HG03354 (cell line): ENCODE measurements at regions not wholly inside any gene's neighbourhood (a gene's known extent, or its start where the extent isn't known, plus 50 kb on each side); places are given as distances from the start of the nearest gene placed in this dataset.
"Not testable (repeated sequence)": the region's sequence is repeated elsewhere in the genome, so short reads cannot be mapped to it uniquely, and the experiment has no call there.

ENCODE experiments used
- ATAC-seq: cut with Tn5 transposase; IDR thresholded peaks from one replicate; pipeline ENCODE4 v1.9.1; 2021; ENCODE audit warnings: mild to moderate bottlenecking; ENCODE audit not compliant: unreplicated experiment, poor library complexity, severe bottlenecking

DNA sequence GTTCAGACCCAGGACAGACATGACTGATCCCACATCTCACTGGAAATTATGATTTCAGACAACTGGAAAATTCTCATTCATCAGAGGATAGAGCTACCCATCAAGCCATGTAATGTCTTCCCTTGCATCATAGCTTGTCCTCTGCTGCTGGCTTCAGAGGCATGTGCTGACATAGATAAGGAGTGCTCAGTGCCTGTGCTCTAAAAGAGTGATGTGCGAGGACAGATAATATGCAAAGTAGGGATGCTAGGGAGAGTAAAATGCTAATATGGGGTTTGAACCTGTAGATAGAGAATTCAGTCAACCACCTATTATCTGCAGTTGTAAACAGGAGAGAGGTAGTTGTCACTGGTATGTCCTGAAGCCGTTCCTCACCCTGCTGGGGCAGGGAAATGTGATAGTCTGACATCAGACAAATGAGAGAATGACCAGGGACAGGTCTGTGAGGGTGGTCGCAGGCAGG lies 349.7 kb upstream of the CCL2 start:
- ATAC-seq: no peak

DNA sequence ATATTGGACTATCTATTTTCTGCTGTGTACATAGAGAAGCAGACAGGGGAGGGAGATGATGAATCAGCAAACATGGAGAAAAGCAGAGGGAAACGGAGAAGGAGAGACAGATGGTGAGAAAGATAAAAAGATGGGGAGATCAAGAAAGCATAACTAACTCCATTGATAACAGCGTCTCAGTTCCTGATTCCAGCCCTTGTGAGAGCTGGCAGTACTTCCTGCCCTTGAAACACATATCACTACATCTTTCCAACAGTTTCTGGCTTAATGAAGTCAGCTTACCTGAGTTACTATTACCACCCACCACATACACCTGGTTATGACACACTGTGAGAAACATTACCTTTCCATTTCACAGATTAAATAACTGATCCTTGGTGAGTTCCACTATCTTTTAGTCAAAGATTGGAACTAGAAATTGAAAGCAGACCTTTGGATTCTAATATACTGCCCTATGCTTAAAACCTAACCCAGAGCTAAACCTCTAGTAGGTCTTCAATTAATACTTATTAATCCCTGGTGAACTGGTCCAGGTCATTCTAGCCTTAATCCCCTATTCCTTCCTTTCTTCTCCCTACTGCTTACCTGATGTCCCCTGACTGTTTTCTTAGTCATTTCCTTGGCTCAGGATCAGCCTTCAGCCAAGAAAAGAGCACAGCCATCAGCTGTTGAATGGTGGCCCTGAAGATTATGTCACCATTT lies 346.6 kb upstream of the CCL2 start:
- no peak for ATAC-seq

DNA sequence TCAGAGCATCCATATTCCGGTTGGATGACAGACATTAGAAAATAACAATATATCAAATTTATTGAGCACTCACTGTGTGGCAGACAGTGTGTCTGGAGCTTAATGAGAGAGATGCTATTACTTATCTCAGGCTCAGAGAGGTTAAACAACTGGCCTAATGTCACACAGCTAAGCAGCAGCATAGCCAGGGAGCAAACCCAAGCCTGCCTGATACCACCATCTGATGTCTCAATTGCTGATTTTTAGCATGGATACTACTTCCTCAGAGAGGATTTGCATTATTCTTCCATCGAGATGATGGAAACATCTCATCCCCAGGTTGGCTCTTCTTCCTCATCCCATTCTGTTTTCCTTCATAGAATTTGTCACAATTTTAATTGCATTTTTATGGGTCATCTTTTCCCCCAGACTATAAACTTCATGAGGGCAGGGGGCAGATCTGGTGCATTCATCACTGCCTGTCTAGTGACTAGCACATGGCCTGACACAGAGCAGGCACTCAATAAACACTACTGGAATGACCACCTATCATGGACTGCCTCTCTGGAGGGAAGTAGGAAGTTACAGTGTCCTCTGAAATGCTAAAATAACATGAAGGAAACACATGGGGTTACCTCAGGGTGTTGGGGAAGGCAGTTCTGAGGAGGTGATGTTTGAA lies 344.8 kb upstream of the CCL2 start:
- ATAC-seq: no peak

DNA sequence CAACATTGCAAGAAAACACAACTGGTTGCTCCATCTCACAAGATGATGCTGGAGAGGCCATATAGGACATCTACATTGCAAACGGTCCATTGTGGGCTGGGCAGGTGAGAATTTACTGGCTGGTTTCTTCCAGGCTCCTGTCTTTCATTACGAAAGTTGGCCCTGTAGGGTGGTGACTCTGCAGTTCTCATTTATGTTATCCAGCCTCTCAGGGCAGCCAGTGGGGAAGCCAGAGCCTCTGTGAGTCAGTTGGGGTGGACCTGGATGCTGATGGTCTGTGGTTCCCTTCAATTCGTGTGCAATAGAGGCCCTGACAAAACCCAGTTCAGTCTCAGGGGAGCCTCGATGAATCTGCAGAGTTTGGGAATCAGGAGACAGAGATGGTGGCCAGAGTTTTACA lies 341.0 kb upstream of the CCL2 start:
- ATAC-seq: no peak

DNA sequence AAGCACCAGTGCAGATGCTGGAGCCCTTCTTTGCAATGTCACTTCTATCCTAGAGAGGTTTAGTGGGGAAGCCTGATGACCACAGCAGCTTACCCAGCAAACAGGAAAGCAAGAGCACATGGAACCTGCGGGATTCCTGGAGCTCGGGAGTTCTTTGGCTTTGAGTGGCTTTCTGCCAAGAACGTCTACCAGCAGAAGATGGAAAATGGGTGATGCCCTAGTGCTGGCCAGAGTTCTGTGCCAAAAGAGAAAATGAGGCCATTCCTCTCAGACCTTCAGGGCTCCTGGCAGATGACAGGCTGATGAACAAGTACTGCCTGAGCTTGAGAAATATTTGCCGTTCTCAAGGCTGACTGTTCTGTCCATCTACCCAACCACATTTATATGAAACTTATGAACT lies 332.1 kb upstream of the CCL2 start:
- no peak for ATAC-seq

DNA sequence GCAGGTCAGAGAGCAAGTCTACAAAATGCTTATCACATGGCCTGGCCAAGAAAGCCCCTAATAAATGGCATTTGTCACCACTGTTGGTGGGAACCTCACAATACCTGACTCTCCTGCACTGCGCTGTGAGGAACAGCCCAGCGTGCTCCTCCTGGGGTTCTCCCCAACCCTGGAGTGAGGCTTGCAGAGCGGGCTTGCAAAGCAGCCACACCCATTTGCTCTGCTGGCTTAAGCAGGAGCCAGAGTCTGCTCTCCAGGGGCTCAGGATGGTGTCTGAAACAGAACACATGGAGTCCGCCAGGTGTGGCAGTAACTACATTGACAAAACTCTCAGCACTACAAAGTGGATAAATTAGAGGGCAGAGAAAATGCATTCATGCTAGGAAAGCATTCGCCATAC lies 331.0 kb upstream of the CCL2 start:
- ATAC-seq: no peak

DNA sequence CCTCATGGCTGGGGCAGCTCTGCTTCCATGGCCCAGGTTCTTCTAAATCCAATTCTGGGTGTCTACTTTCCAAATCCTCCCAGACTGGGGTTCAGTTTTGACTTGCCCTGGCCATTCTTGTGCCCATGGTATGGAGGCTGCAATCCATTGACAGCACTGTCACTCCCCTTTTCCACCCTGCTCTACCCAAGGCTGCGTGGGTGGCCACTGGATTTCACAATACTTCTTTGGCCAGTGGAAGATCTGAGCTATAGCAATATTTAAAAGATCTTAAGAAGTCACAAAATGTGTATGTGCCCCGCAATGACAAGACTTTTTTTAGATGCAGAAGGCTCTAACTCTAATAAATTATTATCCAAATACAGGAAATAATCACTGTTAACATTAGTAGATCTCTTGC lies 329.4 kb upstream of the CCL2 start:
- no peak for ATAC-seq

DNA sequence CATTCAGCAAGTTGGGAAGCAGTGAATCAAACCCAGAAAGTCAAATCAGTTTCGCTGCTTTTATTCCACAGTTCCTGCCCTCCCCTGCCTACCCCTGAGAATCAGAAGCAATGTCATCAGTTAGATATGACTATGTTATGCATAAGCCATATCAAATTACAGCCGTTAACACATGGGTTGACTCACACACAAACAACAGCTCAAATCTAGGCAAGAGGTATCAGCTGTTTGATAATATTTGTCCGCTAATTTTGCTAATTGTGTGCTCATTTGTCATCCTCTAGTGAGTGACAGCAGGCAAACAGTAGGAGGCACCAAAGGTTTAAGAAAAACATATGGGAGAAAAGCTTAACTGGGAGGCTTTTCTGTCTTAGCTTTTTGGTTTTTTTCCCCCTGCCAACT lies 327.4 kb upstream of the CCL2 start:
- ATAC-seq: no peak

DNA sequence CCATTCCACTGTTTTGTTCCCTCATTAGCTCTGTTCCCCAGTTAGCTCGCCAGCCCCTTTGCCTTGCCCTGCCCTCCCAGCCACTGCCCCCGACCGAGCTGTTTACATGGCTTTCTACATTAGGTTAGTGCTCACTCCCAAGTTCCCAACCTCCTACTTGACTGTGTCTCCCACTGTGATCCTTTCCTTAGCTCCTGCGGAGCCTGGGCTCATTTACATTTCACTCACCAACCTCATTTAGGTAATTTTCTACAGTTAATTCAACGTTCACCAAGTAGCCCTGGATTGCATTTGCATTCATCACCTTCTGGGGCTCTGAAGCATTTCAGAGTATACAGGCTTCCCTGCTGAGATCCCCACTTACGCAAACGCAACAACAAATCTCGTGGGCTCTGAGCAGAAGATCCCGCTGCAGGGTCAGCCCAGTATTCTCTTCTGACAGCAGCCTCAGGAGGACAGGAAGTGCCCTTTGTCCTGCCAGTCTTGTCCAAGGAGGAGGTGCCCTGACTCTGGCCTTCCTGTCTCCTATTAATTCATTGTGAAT lies 325.8 kb upstream of the CCL2 start:
- no peak for ATAC-seq

DNA sequence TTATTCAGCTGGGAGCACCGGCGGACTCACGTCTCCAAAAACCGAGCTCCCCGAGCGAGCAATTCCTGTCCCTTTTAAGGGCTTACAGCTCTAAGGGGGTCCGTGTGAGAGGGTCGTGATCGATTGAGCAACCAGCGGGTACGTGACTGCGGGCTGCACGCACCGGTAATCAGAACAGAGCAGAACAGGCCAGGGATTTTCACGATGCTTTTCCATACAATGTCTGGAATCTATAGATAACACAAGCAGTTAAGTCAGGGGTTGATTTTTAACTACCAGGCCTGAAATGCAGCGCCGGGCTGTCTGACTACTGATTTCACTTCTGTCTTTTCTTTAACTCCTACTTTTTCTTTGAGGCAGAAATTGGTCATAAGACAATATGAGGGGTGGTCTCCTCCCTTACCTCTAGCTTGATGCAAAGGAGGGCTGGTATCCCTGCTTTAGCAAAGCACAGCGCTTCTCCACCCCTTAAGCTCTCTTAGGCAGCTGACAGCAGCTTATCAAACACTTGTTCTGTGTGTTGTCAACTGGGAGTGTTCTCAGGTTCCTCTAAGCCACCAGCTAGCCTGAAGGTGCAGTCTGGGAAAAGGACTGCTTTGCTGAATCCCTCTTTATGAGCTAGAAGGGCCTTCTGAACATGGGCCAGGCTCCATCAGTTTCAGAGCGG lies 323.8 kb upstream of the CCL2 start:
- not testable (repeated sequence) for ATAC-seq

DNA sequence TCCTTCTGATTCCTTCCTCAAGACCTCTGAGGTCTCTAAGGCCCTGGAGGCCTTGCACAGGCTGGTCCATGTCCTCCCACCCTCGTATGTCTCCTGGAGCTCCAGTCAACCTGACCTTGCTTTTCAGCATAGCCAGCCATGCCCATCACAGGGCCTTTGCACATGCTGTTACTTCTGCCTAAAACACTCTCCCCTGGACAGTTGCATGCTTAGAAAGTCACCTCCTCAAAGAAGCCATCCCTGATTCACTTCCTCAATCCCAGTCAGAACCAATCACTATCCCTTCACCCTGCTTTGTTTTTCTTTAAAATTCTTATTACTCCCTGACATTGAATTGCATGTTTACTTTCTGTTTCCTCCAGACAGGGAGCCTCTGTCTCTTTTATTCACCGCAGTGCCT lies 322.1 kb upstream of the CCL2 start:
- ATAC-seq: no peak

DNA sequence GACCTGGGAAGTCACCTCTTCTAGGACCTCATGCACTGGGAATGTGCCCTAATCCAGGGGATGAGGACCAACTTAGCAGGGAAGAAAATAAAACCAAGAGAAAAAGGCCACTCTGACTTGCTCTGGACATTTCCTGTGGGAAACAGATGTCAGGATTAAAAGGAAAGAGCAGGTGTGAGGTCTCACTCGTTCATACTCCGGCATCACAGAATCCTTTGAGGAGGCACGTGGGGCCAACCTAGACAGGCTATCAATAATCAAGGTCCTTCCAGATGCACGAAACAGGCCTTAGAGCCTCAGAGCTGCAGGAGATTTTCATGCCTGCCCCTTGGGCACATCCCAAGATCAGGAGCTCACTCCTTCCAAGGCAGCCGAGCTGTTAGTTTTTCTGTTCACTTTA lies 321.5 kb upstream of the CCL2 start:
- ATAC-seq: no peak

DNA sequence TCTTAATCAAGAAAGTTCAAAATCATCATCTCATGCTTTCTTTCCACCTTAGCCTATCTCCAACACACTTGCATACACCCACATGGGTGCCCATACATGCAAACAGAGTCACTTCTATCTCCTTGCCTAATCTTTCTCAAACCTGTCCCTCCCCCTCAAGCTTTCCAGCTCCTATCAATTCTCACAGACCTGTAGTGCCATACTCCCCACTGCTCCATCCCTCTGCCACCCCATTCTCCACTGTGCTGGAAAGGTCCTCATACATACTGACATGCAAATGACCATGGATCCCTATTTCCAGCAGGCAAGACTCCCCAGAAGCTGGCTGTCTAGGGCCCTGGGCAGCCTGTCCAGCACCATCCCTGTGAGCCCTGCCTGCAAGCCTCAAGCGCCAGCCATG lies 320.4 kb upstream of the CCL2 start:
- ATAC-seq: no peak

DNA sequence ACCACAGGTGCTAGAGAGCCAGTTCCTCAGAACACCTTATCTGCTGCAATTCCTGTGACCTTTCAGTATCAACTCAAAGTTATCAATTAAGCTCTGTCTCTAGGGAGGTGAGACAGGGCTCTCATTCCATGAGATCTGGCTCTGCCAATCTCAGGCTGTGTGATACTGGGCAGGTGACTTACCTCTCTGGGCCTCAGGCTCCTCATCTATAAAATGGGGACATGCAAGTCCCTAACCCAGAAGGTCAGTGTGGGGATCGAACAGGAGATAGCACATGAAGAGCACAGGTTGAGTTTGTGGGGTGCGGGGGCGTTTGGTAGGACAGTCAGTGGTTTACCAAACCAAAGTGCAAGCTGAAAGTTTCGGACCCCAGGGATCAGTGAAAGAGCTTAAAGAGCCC lies 319.3 kb upstream of the CCL2 start:
- no peak for ATAC-seq

DNA sequence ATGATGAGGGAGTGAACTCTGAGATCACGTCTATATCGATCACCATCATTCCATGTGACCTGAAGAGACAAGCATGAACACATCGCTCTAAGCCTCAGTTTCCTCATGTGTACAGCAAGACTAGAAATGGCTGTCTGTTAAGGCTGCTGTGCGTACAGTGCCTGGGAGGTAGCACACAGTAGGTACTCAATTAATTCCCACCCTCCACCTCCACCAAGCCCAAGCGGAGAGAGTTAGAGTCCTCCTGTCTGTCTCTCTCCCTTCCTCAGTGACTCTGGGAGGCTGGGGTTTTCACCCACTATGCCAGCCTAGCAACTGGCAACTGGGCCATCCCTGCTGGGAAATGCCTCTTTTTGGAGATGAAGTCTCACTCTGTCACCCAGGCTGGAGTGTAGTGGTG lies 318.3 kb upstream of the CCL2 start:
- ATAC-seq: no peak

DNA sequence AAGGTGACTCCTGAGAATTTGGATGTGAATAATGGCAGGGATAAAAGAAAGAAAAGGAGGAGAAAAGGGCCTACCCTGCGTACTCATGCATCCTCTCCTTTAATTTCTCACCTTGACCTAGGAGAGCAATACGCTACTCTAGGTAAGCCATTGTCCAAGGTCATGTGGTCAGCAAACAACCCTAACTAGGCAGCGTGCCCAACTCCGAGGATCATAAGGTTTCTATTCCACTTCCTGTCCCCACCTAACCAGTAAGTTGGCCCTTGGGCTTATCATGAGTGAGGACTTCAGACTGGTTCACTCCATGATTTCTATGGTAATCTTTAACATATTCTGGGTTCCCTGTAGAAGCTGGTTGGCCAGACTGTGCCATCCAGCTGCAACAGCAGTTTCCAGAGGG lies 315.1 kb upstream of the CCL2 start:
- ATAC-seq: no peak

DNA sequence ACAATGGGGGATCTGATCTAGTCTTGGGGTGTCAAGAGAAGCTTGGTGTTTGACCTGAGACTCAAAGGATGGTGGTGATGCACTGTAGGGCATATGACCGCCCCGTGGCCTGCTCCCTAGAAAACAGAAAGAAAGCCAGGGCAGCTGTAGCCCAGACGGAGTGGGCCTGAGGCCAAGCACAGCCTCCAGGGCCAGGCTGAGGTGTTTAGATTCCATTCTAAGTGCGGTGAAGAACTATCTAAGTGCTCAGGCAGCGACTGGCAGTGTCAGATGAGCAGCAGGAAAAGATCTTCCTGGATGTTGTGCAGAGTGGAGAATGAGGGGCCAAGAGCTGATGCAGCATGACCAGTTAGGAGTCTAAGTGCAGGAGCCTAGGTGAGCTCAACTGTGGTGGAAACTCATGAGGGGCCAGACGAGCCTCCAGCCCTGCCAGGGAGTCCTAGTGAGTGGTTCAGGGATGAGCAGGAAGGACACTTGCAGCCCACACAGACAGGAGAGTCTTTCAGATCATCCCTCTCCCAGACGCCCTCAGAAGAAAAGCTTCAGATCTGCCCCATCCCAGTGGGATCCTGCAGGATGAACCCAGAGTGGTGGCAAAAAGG lies 314.2 kb upstream of the CCL2 start:
- no peak for ATAC-seq

DNA sequence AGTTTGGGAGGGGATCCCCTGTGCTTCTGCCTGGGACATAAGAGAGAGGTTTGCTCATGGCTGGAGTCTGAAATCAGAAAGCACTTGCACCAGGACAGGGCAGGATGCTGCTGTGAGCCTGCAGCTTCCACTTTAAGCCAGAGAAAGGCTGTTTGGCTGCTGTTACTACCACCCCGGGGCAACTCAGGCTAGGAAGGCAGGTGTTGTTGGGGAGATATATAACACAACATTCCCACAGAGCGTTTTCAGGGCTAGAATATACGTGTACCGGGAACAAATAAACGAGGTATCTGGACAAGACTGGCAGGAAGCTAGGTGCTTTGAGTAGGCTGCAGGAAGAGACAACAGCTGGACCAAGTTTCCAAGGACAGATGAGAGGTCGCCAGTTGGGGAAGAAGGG lies 313.3 kb upstream of the CCL2 start:
- ATAC-seq: no peak

DNA sequence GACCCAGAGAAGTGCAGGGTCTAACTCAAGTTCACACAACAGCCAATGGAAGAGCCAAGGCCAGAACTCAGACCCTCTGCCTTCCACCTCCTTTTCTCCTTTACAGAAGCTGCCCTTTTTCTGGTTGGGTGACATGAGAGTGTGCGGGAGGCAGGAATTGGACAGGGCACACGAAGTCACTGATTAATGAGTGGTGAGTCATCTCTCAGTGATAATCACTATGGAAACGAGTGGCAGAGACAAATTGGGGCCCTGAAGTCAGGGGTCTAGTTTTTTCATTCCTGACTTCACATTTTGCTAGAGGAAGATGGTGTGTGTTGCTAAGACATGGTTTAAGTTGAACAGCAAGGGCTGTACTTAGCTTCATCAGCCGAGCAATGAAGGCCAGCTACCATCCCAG lies 312.7 kb upstream of the CCL2 start:
- ATAC-seq: no peak

DNA sequence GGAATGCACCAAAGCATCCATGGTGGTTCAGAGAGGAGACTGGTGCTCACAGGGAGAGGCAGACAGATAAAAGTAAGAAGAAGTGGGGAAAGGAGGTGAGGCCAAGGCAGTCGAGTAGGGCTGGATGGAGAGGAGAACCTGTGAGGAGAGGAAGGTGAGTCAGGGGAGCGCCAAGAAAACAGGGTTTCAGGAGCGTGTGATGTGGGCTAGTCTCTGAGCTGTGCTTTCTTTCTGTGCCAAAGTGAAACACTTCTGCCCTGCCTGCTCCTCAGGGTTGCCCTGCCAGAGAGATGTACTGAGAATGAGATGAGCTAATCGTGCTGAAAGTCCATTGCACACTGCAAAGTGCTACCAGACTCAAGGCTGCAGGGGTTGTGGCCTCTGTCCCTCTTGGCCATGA lies 310.7 kb upstream of the CCL2 start:
- ATAC-seq: no peak

DNA sequence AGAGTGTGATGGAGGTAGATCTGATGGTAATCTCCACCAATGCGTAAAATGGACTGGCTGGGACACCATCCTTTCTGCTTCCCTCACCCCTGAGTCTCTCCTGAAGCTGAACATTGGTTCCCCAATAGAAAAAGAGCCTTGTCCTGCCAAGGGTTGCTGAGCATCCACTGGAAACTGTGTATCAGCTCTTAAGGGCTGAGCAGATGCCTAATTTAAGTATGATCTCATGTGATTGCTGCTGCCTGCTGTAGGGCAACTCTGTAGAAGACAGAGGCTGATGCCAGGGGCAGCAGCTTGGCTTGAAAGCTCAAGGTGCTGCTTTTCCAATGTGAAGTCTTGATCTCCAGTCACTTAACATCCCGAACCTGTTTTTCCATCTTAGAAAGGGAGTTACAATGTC lies 310.3 kb upstream of the CCL2 start:
- ATAC-seq: no peak
